ENCODE measurements at regions not wholly inside any gene's neighbourhood (a gene's known extent, or its start where the extent isn't known, plus 50 kb on each side); places are given as distances from the start of the nearest gene placed in this dataset.

DNA sequence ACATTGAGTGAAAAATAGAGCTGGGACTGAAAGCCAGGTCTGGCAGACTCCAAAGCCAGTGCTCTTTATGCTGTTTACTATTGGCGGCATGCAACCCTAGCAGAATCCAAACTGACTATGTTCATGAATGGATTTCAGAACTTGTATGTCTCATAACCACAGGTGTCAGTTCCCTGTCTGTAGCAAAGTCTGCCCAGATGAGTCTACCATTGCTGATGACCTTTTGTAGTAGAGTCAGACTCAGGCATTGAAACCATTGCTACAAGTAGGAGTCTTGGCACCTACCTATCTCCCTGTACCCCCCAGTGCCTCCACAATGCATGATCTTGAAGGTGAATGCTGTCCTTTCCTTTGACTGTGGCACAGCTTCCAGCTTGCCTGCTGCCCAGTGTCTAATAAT is 157.2 kb upstream of the ROPN1 start:
- TF ChIP-seq CTCF (IDR thresholded peaks at IDR 0.05; ENCODE audit: insufficient read depth, low read length): no peak
- TF ChIP-seq GABPA (IDR thresholded peaks at IDR 0.05; ENCODE audit: low read depth): no peak
- TF ChIP-seq, protein P1, sequence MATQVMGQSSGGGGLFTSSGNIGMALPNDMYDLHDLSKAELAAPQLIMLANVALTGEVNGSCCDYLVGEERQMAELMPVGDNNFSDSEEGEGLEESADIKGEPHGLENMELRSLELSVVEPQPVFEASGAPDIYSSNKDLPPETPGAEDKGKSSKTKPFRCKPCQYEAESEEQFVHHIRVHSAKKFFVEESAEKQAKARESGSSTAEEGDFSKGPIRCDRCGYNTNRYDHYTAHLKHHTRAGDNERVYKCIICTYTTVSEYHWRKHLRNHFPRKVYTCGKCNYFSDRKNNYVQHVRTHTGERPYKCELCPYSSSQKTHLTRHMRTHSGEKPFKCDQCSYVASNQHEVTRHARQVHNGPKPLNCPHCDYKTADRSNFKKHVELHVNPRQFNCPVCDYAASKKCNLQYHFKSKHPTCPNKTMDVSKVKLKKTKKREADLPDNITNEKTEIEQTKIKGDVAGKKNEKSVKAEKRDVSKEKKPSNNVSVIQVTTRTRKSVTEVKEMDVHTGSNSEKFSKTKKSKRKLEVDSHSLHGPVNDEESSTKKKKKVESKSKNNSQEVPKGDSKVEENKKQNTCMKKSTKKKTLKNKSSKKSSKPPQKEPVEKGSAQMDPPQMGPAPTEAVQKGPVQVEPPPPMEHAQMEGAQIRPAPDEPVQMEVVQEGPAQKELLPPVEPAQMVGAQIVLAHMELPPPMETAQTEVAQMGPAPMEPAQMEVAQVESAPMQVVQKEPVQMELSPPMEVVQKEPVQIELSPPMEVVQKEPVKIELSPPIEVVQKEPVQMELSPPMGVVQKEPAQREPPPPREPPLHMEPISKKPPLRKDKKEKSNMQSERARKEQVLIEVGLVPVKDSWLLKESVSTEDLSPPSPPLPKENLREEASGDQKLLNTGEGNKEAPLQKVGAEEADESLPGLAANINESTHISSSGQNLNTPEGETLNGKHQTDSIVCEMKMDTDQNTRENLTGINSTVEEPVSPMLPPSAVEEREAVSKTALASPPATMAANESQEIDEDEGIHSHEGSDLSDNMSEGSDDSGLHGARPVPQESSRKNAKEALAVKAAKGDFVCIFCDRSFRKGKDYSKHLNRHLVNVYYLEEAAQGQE (IDR thresholded peaks at IDR 0.05; ENCODE audit: insufficient replicate concordance, low read depth): no peak
- no peak for TF ChIP-seq POLR2AphosphoS5 (IDR thresholded peaks at IDR 0.05; ENCODE audit: low read depth)
